NCI-H128 (cell line): ENCODE measurements at regions not wholly inside any gene's neighbourhood (a gene's known extent, or its start where the extent isn't known, plus 50 kb on each side); places are given as distances from the start of the nearest gene placed in this dataset.

Source experiments
- DNase-seq: peaks from one replicate; lab custom pipeline; 2025; ENCODE audit not compliant: unreplicated experiment; lab: John Stamatoyannopoulos, UW

DNA sequence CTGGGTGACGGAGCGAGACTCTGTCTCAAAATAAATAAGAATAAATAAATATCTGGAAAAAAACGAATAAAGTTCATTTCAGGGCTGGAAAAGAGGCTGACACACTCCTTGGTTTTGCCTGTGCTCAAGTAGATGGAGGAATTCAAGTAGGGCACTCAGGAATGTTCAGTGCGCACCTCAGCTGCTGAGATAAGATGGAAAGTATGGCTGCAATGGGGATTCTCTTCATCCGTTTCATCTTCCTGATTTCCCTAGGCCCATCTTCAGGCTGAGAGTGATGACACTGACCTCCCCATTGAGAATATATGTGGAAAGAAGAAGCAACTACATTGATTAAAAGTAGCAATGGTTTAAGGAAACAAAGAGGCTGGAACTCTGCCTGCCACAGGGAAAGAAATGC lies 130.5 kb upstream of the ZNF644 start:
- DNase-seq = no peak

DNA sequence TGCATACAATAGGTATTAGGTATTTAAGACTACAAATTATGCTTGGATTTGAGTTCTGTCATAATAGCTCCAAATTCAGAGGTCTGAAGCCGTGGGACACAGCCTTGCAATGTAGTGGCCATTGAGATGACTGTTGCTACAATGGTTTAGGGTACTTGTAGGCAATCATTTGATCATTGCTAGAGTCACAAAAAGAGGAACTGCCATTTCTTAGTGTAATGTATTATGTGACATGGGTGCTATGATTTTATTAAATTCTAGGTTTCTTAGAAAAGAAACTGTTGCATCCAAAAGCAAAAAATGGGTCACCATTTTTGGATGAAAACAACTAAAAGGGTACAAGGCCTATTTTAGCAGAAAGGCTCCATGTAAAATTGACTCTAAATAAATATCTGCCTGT lies 129.9 kb upstream of the ZNF644 start:
- no peak for DNase-seq

DNA sequence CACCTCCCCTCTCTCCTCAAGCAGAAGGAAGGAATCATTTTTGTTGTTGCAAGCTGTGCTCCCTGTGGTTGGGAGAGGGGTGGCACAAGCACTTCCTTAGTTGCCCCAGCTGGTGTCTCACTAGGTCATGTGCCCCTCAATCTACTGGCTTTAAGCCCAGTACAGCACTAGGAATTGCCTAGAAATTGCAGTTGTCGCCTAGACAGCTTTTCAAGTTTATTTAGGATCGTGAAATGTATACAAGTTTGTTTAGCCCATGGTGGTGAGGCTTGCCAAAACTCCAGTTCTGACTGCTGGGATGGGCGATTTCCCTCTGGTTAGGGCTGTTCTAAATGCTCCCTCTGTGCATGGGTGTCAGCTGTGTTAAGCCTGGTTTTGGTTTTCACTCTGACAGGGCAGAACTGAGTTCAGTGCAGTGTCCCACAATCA lies 126.8 kb upstream of the ZNF644 start:
- DNase-seq = no peak

DNA sequence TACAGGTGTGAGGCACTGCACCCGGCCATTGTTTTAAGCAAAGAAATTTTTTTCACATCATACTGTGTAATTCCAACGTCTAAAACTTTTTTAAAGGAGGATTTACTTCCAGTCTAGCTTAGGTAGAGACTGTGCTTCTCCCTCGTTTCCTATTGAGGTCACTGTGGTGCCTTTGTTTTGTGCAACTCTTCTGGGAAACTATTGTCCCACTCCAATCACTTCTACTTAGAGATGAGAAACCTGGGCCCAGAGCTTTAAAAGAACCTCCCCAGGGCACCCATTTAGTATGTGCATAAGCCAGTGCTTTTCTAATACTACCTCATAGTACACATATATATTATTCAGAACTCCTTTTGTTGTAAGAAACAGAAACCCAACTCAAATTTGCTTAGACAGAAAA lies 120.0 kb upstream of the ZNF644 start:
- DNase-seq = no peak

DNA sequence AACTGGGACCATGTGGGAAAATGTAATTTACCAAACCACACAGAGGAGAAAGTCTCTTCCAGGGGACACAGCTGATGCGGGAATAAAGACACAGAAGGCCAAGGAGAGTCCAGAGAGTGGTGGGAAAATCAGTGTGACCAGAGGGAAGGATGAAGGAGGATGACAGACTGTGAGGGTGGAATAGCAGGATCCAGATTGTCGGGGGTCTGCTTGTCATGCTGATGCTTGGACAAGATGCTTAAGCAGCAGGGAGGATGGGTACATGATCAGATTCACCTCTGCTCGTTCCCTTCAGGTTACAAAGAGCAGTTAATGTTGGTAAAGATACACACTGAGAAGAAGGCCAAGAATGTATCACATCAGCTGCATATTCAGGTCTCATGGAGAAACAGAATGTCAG lies 117.1 kb upstream of the ZNF644 start:
- no peak for DNase-seq

DNA sequence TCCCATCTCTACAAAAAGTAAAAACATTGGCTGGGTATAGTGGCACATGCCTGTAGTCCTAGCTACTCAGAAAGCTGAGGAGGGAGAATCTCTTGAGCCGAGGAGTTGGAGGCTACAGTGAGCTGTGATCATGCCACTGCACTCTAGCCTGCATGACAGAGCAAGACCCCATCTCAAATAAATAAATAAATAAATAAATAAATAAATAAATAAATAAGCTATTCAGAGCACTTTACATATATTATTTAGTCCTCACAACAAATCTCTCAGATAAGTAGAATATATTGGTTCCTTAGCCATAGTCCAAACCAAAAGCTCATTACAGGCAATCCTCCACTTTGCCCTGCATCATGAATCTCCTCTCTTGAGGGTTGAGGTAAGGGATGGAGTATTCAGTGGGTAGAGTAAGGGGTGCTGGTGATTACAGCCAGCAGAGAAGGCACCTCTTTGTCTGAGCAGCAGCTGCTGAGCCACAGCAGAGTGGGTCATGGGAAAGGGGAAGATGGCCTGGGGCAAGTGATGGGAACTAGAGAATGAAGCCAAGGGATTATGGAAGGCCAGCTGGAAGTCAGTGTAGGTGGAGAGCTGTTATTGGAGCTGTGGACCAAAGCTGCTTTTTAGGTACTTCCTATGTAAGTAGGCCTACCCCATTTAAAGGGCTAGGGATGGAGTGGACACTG lies 115.5 kb upstream of the ZNF644 start:
- DNase-seq = no peak

DNA sequence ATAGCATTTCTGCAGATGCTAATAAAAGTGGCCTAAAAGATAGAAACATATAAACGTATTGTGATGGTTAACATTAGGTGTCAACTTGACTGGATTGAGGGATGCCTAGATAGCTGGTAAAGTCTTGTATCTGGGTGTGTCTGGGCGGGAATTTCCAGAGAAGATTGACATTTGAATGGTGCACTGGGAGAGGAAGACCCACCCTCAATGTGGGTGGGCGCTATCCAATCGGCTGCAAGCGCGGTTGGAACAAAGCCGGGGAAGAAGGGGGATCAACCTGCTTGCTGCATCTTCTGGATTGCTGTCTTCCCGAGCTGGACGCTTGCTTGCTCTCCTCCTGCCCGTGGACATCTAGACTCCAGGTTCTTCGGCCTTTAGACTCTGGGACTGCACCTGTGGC lies 114.0 kb upstream of the ZNF644 start:
- DNase-seq = no peak

DNA sequence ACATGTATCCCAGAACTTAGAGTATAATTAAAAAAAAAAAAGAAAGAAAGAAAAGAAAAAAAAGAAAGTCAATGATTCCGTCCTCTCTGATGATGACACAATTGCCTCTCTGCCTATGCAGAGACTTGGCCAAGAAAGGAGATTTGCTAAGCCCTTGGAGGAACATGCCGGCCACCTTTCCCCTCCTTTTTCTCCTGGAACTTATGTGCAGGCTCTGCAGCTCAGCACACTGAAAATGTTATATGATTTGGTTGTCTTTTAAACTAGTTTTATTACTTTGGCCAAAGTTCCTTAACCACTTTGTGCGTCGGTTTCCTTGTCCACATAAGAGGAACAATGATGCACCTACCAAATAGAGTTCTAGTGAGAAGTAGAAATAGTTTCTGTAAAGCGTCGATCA lies 111.4 kb upstream of the ZNF644 start:
- DNase-seq = no peak

DNA sequence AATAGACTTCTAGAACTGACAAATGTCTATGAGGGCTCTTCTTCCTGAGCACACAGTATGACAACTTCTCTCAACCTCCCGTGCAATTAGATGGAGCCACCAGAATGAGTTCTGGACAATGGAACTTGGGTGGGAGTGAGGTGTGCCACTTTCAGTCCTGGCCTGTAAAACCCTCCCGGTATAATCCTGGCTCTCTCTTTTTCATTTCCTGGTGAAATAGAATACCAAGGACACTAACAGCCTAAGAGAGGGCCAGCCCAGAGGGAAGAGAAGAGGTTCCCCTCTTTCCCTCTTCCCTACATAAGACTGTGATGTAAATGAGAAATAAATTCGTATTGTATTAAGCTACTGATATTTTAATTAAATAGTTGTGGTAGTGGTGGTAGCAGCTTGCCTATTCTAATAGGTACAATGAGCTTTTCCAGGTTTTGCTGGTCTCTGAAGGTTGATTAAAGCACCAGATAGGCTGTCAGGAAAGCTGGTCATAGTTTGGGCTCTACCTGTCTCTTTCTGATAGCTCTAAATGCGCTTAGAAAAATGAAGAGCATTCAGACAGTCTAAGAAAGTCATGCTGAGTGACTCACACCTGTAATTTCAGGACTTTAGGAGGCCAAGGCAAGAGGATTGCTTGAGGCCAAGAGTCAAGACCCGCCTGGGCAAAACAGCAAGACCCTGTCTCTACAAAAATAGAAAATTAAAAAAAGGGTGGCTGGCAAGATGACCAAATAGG lies 108.6 kb upstream of the ZNF644 start:
- no peak for DNase-seq

DNA sequence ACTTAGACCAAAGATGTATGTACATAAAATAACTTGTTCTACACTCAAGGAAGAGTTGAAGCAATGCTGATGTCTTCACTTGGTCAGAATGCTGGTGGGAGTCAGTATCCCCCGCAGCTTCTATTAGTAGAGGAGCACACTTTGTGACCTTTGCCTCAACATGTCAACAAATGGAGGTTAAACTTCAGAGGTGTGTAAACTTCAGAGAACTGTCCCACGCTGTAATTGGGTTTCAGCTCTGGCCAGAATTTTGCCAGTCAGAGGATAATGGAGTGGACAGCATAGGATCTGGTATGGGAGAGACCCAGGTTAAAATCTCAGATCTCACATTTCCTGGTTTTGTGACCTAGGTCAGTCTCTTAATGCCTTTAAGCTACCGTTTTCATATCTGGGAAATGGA lies 107.6 kb upstream of the ZNF644 start:
- DNase-seq = no peak

DNA sequence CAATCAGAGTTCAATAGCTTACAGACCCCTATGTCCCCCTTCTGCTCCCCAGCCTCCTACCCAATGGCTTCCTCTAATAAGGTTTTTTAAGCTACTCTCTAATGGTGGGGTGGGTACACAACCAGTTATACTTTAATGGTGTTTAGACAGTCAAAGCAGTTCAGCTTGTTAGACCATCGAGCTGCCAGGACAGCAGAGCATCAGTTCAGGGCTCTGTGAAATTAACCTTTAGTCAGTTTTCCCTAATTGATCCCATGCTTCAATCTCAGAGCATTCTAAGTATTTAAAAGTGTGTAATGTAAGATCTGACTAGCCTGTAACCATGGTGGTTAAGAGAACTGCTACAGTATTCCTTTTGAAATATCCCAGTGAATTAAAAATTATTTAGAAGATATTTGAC lies 107.2 kb upstream of the ZNF644 start:
- no peak for DNase-seq

DNA sequence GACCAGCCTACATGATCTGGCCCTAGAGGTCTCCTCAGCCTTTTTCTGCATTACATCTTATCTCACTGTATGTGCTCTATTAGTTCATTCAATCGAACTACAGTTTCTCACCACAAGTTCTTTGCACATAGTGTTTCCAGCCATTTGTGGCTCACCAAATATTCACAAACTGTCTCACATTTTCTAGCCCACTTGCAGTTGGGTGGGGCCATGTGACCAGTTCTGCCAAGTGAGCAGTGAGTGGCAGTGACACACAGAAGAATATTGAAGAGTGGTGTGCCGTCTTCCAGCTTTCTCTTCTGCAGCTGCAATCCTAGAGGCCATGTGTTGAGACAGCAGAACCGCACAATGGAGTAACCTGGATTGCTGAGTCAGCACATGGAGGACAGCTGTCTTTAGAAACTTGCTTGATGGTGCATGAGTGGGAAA lies 103.2 kb upstream of the ZNF644 start:
- DNase-seq = no peak

DNA sequence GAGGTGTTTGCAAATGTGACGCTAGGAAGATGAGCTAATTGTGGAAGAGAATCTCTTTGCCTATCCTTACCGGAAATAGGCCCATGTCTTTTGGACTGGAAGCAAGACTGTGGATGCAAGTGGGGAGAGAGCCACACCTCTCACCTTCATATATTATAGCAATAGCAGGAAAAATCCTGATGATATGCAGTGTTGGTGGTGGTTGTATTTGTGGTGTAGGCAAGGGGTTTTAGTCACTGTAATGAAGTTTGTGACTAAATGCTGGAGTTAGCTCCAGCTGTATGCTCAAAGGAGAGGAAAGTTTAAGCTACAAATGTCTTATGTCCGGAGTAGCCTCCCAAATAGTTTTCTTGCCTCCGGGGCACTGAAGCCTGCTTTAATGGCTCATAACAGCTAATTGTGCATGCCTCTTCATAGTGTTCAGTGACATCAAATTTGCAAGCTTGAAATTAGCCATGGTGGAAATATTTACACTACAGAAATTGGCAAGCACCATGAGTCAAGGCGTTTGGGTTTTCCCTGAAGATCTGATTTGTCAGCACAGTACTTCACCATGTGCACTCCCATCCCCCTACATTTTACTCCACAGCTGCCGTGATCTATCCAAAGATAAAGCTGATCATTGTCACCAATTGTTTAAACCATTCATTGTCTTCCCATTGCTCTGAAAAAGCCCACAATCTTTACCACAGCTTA lies 102.6 kb upstream of the ZNF644 start:
- DNase-seq = no peak

DNA sequence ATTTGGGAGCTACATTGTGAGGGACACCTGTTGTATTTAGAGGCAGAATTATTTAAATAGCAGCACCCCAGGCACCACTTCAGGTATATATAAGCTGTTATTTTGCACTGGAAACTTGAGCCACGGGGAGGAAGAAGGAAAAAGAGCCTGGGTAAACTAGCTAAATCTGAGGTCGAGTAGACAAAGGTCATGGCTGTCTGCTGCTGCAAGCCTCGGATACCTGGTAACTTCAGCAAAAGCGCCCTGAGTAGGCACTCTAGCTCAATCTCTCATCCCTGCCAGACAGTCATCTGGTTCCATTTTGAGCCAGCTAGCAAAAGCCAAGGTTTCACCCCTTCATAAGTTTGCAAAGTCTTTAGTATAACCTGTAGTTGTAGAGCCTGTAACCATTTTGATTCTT lies 101.9 kb upstream of the ZNF644 start:
- no peak for DNase-seq

DNA sequence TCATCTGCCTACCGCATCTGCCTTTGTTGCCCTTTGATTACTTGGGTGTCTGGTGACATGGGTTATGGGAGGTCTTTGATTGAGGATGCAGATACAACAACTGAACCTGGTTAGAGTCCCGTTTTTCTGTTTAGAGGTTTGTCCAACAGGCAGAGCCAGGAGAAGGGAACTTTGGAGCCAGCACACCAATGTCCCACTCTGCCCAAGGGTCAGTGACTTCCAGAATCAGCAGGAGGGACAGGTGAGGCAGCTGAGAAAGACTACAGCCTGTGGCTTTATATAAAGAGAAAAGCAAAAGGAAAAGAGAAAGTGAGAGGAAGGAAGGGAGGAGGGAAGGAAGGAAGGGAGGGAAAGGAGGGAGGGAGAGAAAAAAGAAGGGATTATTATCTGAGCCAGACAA lies 101.5 kb upstream of the ZNF644 start:
- DNase-seq = no peak

DNA sequence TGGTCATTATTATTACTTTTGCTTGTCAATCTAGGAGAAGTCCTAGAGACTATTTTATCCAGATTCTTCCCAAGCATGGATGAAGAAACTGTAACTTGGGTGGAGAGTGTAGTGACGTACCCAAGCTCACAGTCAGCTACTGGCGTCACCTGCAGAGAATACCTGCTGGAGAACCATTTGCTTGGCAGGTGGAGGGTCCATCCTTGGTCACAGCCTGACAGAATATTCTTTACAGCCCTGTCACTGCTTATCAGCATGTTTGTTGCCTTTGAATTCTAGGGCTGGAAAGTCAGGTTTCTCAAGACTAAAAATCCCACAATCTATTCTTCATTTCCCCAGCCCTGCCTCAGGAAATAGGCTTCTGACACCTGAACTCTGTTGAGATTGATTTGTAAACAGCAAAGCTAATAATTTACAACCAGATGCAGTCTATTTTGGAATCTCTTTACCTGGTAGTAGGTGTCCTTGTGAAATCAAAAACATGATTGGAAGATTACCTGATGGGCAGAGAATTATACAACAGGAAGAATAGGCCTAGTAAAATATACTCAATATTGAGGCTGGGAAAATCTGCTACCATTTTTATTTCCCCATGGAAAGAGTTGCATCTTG lies 100.4 kb upstream of the ZNF644 start:
- no peak for DNase-seq

DNA sequence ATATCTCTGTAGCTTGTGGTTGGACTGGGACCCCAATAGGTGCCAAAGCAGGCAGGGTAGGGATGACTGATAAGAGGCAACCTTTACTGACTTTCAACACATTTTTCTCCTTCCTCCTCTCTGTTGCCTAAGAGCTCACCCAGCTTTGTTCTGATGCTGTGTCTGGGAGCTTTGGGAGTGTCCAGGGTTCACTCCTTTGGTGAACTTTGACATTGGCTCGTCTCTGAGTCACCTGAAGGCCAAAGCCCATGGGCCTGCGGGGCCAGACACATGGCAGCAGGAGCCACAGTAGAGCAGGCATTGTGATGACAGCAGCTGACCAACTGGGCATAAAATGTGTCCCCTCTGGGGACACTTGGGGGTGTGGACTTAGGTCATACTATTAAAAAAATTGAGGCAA lies 99.5 kb upstream of the ZNF644 start:
- no peak for DNase-seq

DNA sequence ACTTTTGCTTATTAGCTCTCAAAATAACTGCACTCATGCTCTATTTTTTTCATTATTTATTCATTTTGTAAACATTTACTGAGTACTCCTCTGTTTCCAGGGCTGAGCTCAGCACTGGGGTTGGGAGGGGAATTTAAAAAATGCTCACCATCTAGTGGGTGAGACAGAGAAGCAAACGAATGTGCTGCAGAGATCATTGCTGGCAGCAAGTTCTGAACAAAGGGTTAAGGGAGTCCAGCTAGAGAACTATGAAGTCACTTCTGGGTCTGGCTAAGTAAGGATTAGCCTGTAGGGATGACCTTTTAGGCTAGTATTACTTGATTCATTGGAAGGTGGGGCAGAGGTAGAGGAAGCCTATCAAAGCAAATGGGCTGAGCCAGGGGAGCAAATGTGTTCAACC lies 99.1 kb upstream of the ZNF644 start:
- DNase-seq = no peak

DNA sequence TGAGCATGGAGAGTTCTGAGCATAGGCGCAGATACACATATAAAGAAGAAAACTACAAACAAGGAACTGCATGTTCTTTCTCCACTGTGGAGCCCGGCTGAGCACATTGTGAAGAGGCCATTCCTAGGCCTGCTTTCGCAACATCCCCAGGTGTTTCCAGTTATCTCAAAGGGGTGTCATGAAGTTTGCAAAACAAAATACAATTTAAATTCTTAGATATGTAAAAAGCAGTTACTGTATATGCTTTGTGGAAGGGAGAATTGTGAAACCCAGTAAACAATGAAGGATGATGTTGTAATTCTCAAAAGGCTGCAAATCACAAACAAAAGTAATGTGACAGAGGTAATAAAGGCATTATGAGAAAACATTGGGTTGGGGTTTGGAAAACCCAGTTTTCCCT lies 98.6 kb upstream of the ZNF644 start:
- DNase-seq = no peak

DNA sequence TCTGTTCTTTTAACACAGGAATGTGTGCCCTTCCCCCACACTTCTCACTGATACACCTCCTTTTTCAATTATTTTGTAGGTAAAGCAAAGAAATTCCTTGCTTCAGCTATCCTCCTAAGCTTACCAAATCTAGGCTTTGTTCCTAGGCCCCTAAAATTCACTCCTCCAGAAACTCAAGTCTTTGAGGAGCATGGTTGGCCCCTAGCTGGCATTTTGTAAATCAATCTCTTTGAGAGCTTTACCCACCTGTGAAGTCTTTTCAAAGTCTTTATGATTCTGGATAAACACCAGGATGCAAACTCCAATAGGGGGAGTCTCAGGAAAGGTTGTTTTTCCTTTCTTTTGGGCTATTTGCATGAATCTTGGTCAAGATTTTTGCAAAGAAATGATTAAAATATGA lies 82.9 kb upstream of the ZNF644 start:
- DNase-seq = no peak

DNA sequence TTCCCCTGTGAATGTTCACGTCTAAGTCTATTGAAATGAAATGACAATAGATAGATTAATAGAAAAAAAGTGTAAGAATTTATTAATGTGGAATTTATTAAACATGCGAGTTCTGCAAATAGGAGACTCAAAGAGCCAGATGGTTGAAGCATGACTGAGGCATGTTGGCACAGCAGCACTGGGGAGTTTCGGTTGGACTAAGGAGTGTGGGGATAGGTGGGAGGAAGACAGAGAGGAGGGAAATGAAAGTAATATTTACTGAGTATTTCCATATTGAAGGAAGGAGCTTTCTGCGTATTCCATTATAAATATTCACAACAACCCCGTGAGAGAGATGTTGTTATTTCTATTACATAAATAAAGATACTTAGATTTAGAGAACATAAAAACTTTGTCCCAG lies 79.5 kb upstream of the ZNF644 start:
- no peak for DNase-seq
